SU-DHL-6 (cell line): ENCODE measurements at regions not wholly inside any gene's neighbourhood (a gene's known extent, or its start where the extent isn't known, plus 50 kb on each side); places are given as distances from the start of the nearest gene placed in this dataset.

Experiments used
- EZH2phosphoT487 ChIP-seq: fragments of 200-600 bp; sonication (generic), shearing (Covaris generic); conservative IDR thresholded peaks from 2 replicates; pipeline ENCODE4 v1.6.1; 2018; ENCODE audit warnings: mild to moderate bottlenecking, antibody characterized with exemption, low read length, moderate library complexity, mixed read lengths
- TF ChIP-seq, protein P1 (sequence below): fragments of 200-600 bp; sonication (generic); IDR thresholded peaks from one replicate; pipeline ENCODE4 v1.5.1; 2017; ENCODE audit warnings: antibody characterized with exemption, mild to moderate bottlenecking, low read length, moderate library complexity; ENCODE audit not compliant: insufficient read depth, poor library complexity, severe bottlenecking

GRCh38 chr20:24337551-24337950, 131.9 kb upstream of the SYNDIG1 start:
- TF ChIP-seq, protein P1, sequence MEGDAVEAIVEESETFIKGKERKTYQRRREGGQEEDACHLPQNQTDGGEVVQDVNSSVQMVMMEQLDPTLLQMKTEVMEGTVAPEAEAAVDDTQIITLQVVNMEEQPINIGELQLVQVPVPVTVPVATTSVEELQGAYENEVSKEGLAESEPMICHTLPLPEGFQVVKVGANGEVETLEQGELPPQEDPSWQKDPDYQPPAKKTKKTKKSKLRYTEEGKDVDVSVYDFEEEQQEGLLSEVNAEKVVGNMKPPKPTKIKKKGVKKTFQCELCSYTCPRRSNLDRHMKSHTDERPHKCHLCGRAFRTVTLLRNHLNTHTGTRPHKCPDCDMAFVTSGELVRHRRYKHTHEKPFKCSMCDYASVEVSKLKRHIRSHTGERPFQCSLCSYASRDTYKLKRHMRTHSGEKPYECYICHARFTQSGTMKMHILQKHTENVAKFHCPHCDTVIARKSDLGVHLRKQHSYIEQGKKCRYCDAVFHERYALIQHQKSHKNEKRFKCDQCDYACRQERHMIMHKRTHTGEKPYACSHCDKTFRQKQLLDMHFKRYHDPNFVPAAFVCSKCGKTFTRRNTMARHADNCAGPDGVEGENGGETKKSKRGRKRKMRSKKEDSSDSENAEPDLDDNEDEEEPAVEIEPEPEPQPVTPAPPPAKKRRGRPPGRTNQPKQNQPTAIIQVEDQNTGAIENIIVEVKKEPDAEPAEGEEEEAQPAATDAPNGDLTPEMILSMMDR = no peak
- no peak for TF ChIP-seq EZH2phosphoT487
